ENCODE measurements at regions not wholly inside any gene's neighbourhood (a gene's known extent, or its start where the extent isn't known, plus 50 kb on each side); places are given as distances from the start of the nearest gene placed in this dataset.

DNA sequence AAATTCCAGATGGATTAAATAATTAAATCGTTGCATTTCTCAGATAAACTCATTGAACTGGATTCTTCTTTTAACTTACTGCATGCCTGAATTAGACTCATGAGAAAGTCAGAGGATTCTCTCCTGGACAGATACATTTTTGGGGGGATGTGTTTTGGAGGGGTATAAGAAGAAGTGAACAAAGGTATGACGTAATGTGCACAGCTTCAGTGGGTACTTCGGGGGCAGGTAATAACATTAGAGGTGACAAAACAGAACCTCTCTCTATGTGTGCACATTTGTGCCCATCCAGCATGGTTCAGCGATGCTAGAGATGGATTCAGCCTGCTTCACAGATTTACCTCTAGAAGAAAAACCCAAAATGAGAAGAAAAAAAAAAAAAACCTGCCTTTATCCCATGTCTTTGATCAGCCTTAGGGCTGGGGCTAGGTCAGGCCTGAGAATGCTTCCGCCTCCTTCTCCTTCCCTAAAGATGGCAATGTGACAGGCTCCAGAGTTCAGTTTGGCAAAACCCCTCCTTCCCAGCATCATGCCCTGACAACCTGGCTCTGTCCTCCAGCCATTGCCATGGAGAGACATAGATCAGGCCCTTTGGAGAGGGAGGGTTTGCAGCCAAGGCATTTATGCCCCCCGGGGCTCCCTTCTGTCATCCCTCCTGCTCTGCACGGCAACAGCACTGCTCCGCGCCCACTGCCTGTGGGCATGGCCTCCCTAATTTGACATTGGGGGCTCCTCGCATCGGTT, 166.7 kb downstream of the KCNA5 start:
- TF ChIP-seq GATA2 (IDR thresholded peaks at IDR 0.05; ENCODE audit: low read depth, low read length) (no peak), GATA3 (IDR thresholded peaks at IDR 0.05; ENCODE audit: low read depth, low read length) (no peak)
